Umbilical cord (tissue), 1 donor: ENCODE measurements at regions not wholly inside any gene's neighbourhood (a gene's known extent, or its start where the extent isn't known, plus 50 kb on each side); places are given as distances from the start of the nearest gene placed in this dataset.
"Not testable (repeated sequence)": the region's sequence is repeated elsewhere in the genome, so short reads cannot be mapped to it uniquely, and the experiment has no call there.

ENCODE experiments used
- DNase-seq: peaks from one replicate; pipeline ENCODE4 v3.0.0-alpha.2; 2015; ENCODE audit warnings: low spot score

DNA sequence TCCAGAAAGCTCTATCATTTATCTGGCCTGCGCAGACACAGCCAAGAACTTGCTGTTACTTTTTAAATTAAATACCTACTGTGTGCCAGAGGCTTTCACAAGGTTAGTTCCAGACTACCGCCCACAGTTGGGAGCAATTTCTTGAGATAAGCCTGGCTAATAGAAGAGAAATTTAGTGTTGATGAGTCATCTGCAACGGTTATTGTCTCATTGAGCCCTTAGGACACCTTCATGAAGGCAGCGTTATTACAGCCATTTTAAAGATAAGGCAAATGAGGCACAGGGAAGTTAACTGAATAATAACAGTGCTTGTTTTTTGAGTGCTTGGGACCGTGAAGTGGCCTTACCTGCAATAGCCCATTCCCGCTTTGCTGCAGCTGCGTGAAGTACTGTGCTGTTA lies 292.9 kb upstream of the MSX2 start:
- DNase-seq, result no peak

DNA sequence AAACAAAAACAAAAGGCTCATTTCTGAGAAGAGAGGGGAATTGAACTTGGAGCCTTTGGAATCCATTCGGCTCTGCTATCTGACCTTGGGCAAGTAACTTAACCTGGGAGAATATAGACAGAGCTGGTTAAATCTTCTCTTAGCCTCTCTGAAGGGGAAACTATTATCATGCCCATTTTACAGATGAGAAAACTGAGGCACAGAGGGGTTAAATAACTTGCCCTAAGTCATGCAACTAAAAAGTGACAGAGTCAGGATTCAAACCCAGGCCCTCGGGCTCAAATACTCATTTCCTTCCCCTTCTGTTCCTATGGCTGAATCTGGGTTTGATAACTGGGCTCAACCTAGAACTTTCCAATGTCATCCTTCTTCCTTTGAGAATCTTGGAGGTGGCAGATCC lies 291.3 kb upstream of the MSX2 start:
- DNase-seq, result no peak

DNA sequence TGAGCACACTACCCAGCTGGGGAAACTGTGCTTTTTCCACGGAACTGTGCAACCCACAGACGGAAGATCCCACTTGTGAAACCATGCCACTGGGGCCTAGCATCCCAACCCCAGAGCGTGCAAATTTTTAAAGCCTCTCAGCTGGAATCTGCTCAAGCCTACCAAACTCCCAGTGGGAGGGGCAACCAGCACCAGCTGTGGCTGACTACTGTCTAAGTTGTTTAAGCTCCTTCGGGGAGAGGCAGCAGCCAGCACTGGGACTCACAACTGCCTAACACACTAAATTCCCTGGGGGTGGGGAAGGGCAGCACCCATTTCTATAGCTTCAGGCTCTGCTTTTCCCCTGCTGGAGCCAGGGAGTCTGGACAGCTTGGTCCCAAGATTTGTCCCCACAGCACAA lies 287.6 kb upstream of the MSX2 start:
- DNase-seq, result peak; percentile 35

DNA sequence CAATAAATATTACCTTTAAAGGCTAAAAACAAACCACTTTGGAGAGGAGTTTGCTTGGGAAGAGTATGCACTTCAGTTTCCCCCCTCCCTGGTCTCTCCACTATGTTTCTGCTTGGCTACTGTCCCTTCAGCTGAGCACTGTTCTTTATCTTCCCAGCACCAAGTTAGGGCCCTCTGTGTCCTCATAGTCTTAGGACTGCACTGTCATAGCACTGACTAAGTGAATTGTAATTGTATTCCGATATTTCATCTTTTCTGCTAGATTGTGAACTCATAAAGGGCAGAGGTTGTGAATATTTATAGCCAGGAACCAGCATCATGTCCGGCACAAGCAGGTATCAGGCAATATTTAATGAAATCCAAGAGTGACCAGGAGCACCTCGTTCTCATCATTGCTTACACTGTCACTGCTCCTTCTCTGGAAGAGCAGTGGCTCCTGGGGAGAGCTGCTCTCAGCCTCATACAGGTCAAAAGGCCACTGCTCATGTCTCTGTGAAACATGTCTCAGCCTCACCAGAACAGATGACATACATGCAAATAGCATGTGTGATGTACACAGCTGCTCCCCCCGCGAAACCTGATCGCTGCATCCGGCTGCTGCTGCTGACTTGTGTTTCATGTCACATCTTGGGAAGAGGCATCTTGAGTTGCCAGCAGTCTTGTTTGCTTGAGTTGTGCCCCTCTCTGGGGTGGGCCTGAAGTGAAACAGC lies 279.7 kb upstream of the MSX2 start:
- no peak for DNase-seq

DNA sequence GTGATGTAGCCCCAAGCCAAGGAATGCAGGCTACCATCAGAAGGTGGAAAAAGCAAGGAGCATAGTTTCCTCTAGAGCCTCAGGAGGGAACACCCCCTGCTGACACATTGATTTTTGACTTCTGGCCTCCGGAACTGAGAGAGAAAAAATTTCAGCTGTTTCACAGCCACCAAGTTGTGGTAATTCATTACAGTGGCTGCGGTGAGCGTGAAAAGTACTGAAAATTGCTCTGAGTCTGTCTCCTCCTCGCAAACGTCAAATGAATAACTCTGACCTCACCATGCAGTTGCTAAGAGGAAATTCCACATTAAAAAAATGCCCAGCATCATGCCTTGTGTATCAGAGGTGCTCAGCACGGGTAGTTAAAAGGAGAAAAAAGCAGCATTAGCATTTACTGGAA lies 277.9 kb upstream of the MSX2 start:
- no peak for DNase-seq

DNA sequence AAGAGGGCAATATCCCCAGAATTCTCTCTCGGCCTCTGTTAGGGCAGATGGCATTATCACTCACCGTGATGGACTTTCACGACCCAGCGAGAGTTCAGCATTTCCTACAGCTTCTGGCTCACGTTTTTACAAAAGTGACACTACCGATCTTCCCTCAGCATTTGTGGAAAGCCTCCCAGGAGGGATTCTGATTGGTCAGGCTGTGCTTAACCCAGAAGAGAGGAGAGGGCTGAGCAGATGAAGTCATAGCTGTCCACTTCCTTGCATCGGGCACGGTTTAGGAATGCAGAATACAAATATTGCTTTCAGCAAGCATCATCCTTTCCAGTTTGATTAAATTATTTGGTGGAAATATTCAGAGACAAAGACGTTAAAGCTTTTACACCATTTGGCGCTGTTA lies 277.4 kb upstream of the MSX2 start:
- DNase-seq, result peak; percentile 57

DNA sequence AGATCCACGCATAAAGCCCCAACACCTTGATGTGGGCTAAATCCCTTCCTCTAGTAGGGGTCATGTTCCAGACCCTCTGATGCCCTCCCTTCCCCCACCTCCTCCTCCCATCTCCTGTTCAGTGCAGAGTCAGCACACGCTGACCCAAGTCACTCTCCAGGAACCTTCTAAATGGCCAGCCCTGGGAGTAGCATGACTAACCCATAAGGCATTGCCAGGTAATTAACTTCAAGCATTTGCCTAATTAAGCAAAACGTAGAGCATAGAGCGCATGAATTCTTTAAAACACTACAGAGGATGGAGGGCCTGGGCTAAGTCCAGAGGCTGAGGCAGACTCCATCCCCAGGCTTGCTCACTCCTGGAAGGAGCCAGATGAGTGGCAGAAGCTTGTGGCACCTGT lies 276.3 kb upstream of the MSX2 start:
- no peak for DNase-seq

DNA sequence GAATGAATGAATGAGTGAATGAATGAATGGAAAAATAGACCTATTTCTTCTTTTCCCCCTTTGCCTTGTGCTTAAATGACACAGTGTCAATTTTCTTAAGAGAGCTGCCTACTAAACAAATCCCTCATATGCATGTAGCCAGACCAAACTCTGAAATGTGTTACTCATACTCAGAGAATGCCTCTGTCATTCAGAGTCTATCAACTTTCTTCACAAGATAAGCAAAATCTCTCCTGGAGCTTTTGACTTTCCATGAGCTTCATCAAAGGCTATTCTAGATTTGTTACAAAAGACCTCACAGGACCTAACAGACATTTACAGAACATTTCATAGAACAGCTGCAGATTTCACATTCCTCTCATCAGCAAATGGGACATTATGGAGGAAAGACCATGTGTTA lies 275.7 kb upstream of the MSX2 start:
- DNase-seq, result peak; percentile 80

DNA sequence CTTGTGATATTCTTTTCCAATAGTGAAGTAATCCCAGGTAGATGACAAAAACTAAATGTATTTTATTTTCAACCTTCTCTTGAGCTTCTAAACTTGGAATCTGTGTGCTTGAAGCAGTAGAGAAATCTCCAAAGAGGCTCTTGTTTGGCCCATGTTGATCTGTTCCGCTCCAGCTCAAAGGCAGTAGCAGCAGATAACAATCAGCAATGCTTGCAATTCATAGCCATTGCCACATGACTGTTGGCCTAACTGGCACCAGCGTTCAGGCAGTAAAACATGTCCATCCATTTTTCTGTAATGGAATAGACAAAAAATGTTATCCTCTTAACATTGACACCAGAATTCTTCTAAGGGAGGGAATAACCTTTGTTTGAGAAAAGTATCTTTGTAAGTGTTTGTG lies 270.7 kb upstream of the MSX2 start:
- DNase-seq, result no peak

DNA sequence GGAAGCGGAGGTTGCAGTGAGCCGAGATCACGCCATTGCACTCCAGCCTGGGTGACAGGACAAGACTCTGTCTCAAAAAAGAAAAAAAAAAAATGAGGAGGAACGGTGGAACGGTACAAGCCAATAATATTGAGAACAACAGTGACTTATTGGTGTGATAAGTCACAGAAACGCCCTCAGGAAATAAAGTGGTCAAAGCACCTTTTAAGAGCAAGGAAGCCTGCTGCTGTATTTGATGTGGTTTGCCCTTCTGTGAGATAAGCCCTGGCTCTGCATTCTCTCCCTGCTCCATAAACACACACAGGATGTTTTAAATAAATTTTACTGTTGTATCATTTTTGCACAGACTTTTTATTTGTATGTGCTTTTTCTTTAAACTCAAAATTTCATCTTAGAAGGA lies 269.9 kb upstream of the MSX2 start:
- no peak for DNase-seq

DNA sequence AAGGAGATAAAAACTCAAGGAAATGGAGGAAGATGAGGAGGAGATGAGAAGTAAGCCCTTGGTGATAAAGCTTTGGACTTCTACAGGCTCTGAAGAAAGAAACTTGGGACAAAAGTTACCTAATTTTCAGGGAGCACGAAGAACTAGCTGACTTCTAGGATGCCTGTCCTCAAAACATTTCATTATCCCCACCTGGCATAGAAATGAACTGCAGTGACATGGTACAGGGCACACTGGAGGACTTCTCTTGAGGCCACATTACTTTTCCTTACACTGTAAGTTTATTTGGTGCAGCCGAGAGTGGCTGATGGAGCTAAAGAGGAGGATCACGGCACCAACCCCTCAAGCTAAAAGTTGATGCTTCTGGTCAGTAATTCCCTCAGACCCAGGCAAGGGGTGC lies 269.5 kb upstream of the MSX2 start:
- no peak for DNase-seq

DNA sequence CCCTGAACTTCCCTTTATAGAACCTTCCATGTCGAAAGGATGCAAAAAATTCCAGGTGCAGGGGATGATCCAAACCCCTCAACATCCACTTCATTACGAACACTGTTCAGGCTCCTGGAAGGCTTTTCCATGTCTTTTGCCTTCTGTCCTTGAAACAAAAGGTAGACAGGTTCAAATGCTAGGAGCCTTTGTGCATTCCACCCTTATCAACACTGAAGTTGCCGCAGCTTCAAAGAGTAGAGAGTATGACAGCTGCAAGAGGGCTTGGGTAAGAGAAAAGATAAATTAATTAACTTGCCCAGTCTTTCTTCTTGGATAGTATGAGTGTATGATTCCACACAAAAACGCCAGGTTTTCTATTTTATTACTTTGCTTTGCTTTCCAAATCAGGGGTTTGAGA lies 269.1 kb upstream of the MSX2 start:
- DNase-seq, result no peak

DNA sequence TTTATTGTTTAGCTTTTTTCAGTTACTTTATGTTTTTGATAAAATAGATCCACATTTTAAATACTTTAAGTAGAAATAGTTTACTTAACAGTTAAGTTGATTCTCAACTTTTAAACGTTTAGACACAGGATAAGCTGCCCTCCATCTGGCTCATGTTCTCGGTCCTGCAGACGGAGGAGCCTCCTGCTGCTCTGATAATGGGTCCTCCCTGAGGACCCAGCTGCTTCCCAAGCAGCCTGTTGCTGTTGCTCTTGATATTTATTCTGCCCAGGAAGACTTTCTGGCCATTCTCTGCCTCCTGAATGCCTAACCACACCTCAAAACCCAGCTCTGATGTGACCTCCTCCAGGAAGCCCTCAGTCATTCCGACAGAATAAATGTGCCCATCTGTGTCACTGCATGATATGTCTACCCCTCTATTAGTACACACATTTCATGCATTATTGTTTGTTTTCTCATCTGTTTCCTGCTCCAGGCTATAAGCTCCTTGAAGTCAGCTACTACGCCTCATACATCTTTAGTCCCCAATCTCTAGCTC lies 267.2 kb upstream of the MSX2 start:
- peak; percentile 36 for DNase-seq

DNA sequence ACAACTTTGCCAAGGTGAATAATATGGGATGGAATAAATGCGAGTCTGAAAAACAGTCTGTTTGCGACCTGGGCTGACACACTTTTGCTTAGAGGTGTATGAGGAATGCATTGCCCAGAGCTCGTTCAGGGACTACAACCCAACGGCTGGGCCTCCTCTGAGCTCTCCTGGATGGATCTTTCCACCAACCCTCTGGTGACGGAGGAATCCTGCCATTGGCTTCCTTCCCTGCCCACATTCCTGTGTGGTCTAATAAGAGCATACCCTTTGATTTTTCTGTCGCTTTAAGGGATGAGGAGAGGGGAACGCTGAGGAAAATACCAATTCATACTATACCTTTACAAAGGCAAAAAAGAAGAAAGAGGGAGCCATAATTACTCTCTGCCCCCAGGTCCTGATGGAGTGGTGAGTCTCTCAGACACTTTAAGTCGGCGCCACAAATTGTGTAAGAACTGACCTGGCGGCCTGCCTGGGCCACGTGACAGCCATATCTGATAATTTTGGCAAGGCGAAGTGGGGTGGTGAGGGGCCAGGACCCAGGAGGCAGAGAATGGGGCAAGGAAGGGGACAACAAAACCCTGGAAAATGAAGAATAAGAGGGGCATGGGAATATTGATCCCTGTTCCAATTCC lies 265.2 kb upstream of the MSX2 start:
- DNase-seq, result no peak

DNA sequence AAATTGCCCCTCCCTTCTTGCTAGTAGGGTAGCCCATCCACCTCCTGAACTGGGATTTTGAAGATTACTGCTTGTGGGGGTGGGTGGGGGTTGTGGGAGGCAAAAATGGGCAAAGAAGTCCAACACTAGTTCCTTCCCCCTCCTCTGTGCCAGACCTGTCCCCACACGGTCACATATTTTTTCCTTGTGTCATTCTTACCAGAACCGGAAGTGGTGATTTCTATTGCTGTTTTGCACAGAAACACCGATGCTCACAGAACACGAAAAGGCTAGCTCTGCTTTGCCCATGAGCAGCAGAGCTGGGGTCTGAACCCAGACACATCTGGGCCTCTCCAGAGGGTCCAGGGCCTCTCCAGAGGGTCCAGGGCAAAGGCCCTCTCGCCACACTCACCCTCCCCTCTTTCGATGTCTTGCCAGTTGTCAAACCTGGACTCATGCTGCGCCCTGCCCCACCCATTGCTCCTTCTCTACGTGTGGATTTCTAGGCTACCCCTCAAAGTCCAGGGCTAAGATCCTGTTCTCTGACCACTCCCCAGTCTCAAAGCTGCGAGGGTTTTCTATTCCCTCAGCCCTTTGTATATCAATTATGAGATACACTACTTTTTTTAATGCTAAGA lies 264.4 kb upstream of the MSX2 start:
- DNase-seq, result no peak

DNA sequence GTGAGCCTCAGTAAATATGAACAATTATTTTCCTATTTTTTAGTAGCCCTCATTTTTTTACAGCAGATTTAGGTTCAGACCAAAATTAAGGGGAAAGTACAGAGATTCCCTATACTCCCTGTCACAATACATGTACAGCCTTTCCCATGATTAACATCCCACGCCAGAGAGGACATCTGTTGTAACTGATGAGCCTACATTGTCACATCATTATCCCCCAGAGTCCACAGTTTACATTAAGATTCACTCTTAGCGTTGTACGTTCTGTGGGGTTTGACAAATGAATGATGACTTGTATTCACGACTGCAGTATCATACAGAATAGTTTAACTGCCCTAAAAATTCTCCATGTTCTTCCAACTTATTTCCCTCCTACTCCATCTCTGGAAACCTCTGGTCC lies 262.3 kb upstream of the MSX2 start:
- no peak for DNase-seq

DNA sequence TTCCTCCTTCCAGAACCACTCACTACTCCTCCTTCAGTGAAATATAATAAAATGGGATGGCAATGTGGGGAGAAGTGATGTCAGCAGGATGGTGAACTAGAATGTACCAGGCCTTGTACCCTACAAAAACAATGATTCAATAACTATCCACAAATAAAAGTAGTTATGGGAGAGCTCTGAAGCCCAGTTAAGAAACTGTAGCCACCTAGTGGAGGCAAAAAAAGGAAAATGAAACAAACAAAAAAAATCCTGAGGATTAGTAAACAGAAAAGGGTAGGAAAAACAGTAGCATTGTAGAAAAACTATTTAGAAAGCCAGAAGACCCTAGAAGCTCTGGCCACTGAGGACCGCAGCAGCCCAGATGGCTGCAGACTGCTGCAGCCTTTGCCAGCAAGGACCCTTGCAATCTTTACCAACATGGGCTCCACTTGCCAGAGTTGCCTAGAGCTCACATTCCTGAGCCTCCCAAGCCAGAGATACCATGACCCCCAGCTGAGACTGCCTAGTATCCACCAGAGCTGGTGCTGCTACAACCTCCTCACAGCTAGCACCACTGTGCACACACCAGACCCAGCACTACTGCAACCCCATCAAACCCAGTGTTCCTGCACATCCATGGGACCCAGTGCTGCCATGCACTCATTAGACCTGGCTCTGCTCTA lies 259.7 kb upstream of the MSX2 start:
- DNase-seq, result no peak

DNA sequence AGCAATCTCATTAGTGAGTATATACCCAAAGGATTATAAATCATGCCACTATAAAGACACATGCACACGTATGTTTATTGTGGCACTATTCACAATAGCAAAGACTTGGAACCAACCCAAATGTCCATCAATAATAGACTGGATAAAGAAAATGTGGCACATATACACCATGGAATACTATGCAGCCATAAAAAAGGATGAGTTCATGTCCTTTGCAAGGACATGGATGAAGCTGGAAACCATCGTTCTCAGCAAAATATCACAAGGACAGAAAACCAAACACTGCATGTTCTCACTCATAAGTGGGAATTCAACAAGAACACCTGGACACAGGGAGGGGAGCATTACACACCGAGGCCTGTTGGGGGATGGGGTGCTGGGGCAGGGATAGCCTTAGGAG lies 252.9 kb upstream of the MSX2 start:
- not testable (repeated sequence) for DNase-seq

DNA sequence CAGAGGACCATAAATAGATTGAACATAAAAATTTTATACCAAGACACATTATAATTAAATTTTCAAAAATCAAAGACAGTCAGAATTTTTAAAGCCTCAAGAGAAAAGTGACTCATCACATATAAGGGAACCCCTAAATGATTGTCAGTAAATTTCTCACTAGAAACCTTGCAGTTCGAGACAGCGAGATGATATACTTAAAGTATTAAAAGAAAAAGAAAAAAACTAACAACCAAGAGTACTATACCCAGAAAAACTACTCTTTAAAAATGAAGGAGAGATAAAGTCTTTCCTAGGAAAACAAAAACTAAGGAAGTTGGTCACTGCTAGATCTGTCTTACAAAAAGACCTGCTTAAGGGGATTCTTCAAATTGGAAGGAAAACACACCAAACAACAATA lies 251.4 kb upstream of the MSX2 start:
- DNase-seq, result no peak

DNA sequence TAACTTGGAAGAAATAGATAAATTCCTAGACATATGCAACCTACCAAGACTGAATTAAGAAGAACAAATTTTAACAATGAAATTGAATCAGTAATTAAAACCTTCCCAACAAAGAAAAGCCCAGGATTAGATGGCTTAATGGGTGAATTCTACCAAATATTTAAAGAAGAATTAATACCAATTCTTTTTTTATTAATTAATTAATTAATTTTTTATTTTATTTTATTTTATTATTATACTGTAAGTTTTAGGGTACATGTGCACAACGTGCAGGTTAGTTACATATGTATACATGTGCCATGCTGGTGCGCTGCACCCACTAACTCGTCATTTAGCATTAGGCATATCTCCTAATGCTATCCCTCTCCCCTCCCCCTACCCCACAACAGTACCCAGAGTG lies 248.4 kb upstream of the MSX2 start:
- not testable (repeated sequence) for DNase-seq

DNA sequence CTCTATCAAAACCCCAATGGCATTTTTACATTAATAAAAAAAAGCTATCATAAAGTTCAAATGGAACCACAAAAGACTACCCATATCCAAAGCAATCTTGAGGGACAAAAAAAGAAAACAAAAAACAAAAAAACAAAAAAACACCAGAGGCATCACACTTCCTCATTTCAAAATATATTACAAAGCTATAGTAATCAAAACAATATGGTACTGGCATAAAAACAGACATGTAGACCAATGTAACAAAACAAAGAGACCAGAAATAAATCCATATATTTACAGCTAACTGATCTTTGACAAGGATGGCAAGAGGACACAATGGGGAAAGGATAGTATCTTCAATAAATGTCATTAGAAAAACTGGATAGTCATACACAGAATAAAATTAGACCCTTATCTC lies 245.1 kb upstream of the MSX2 start:
- DNase-seq, result no peak

DNA sequence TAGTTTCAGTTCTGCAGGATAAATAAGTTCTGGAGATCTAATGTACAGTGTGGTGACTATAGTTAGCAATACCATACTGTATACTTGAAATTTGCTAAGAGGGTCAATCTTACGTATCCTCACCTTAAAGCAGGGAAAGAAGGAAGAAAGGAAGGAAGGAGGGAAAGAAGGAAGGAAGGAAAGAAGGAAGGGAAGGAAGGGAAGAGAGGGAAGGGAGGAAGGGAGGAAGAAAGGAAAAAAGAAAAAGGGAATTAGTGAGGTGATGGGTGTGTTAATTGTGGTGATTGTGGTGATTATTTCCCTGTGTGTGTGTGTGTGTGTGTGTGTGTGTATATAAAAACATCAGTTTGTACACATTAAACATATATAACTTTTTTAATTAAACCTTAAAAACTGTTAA lies 242.6 kb upstream of the MSX2 start:
- DNase-seq, result no peak

DNA sequence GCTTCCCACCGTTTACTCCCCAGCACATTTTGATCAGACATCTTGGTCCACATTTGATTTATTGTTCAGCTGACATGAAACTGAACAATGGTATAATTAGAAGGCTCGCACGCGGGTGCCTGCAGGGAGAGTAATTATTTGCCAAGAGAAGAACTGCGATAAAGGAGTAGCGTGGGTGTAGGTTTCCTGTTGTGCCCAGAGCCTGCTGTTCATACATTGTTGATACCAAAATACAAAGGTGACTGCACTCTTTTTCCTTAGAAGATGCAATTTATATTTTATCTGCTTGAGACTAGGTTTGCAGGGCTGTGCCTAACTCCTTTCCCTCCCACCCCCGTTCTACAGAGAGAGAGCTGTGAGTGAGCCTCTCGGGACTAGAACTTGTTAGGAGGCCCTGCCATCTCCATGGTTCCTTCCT lies 241.8 kb upstream of the MSX2 start:
- DNase-seq, result no peak
